ENCODE measurements at regions not wholly inside any gene's neighbourhood (a gene's known extent, or its start where the extent isn't known, plus 50 kb on each side); places are given as distances from the start of the nearest gene placed in this dataset.

DNA sequence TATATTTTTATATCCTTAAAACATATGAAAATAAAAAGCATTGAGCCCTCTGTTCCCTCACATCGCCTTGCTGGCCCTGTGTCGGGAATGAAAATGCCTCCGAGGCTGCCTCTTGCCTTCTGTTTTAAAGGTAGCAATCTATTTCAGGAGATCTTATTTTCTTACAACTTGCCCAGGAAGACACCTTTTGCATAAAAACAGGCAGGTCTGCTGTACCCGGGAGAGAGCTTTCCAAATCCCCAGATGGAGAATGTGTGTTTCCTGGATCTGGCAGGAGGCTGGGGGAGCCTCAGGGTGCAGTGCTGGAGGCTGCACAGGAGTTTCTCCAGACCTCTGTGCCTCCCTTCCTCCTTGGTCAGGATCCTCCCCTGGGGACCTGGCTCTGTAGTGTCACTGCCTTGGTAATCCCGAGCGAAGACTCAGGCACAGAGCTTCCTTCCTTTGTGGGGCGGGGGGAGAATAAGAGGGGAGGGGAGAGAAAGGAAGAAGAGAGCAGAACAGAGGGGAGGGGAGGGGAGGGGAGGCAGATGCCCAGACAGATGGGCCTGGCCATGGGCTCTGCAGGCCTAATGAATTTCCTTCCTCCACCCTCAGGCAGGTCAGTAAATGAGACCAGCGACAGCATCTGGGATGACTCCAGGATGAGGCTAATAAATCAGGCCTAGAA is 104.0 kb upstream of the BOD1 start:
- DNase-seq: no peak

DNA sequence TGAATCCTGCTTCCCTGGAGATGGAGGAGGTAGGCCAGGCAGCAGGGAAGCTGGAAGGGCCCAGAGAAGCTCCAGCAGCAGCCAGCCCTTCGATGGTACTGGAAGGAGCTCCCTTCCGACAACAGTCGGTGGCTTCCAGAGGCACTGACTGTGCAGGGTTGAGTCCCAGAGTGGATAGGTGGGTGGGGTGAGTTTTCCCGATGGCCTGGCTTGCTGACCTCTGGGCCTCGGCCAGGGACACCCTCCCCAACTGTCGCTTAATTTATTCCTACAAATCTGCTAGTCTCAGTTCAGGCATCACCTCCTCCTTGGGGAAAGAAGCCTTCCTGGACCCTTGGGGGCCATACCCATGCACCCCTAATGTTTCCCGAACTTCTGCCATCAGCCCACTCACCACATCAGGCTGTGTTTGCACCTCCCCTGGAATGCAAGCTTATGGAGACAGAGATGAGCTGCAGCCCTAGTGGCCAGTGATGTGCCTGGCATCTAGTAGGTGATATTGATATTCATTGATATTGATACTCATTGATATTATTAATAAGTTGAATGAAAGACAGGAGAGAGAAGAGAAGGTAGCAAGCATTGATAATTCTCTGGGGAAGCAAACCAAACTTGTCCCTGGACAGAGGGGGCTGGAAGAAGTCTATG is 104.6 kb upstream of the BOD1 start:
- no peak for DNase-seq

DNA sequence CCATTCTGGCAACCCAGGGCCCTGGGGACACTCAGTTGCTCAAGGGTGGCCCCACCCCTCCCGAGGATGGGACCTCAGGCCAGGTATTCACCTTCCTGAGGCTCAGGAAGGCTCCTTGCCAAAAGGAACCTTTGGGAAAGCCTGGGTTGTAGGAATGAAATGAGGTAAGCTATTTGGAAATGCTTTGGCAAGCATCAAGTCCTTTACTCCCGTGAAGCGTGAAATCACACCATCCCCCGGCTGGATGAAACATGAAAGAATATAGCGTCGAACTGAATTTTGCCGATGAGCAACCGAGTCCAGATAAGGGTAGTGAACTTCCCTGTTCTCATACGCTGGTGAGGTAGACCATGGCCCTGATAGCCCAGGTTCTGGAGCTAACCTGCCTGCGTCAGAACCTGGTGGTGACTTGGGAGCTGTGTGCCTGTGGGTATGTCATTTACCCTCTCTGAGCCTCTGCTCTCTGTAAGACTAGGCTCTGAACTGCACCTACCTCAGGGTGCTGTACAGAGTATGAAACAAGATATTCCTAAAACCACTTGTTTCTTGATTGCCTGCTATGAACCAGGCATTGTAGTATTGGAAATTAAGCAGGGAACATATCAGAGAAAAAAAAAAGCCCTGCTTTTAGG is 105.3 kb upstream of the BOD1 start:
- no peak for DNase-seq

DNA sequence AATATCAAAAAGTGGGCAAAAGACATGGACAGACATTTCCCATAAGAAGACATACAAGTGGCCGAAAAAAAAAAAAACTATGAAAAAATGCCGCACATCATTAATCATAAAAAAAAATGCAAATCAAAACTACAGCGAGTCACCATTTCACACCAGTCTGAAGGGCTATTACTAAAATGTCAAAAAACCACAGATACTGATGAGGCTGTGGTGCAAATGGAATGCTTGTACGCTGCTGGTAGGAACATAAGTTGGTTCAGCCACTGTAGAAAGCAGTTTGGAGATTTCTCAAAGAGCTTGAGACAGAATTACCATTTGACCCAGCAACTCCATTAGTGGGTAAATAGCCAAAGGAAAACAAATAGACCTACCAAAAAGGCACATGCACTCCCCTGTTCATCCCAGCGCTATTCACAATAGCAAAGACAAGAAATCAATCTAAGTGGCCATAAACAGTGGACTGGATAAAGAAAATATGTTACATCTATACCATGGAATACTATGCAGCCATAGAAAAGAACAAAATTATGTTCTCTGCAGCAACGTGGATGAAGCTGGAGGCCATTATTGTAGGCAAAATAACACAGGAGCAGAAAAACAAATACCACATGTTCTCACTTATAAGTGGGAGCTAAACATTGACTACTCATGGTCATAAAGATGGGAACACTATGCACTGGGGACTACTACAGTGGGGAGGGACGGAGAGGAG is 110.6 kb upstream of the BOD1 start:
- no peak for DNase-seq

DNA sequence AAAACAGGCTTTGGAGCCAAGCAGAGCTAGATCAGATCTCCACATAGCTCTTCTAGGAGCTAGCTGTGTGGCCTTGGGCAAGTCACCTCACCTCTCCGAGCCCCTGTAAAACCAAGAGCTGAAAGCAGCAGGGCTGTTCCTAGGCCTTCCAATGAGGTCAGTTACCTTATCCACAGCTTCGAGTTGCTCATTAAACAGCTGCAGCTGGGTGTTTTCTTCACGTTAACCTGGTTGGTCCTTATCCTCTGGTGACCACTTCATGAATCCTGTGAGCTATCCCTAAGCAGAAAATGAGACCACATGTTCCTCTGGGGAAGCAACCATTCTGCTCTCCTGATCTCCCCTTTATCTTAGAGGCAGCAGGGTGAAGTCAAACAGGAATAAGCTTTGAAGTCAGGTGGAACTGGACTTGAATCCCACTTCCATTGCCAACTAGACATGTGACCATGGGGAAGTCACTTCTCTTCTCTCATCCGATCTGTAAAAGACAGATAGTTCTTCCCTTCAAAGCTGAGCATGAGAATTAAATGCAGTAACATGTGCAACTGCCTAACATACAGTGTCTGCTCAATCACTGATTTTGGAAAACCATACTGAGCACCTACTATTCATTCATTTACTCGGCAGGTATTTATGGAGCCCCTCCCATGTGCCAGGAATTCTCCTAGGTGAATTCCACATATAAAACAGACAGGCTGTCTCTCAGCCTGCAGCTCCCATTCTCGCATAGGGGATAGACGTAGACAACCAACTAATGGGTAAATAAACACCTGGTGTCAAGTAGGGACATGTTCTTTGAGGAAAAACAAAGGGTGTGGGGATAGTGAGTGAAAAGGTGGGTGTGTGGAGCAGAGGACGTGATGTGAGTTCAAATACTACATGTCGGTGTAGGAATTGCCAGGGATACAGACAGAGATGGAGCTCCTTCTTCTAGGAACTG is 111.7 kb upstream of the BOD1 start:
- no peak for DNase-seq

DNA sequence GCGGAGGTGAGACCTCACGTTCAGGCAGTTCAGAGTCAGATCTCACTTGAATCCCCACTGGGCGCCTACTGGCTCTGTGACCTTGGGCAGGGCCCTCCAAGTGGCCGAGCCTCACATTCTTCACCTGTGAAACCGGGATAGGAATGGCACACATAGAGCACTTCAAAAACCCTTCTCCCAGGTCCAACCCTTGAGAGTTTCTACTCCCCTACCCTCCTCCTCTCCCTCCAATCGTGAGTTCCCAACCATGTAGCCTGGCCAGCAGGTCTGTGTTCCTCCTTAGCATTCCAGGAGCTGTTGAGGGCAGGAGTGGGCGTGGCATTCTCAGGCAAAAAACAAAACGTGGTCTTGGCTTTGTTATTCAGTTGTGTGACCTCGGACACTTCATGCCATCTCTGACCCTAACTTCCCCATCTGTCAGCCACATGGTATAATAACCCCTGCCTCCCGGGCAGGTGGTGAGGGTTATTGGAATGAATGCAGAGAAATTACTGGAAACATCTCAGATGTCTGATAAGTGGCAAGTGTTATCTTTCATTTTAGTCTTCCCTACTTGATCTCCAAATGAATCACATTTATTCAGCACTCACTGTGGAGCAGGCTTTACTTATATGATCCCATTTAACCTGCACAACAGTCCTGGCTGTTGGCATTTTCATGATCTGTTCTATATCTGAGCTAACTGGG is 112.8 kb upstream of the BOD1 start:
- no peak for DNase-seq

DNA sequence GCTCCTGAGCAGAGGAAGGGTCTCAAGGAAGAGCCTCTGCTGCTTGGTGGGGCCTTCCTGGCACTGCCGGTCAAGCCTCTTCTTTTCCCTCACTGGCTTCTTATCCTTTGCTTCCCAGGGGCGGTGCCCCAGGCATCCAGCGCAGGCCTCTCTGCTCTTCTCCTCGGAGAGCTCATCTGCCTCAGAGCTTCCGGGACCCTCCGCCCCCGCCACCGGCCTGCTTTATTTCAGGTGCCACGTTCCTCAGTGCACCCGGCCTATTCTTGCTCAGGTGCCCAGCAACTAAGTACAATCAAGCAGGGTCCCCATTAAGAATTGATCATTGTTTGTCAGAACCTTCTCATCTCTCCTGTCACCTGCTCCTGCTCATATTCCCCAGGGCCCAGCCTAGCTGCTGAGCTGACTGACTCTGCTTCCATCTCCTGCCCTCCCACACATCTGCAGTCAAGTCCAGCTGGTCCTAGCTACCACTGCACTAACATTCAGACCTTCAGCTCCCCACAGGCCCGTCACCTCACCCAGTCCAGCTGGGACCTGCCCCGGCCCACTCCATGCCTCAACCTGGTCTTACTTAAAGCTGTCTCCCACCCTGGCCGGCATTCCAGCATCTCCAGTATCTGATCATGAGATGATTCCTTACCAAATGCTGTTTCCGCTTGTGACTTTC is 114.3 kb upstream of the BOD1 start:
- no peak for DNase-seq

DNA sequence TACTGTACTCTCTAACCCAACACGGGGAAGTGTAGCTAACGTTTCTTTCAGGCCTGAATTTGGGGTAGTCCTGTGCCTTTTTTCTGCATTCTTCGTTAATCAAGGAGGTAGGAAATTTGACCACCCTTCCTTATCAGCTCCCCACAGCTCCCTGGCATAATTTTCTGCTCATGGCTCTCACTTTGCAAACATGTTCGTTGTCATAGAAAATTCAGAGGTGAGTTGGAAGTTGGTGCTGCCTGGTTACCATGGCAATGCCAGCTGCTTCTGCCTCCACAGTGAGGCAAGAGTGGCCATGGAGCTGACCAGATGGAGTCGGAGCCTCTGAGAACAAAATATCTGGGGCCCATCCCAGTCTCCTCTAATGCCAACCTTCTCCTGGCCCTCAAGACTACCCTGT is 116.6 kb upstream of the BOD1 start:
- no peak for DNase-seq

DNA sequence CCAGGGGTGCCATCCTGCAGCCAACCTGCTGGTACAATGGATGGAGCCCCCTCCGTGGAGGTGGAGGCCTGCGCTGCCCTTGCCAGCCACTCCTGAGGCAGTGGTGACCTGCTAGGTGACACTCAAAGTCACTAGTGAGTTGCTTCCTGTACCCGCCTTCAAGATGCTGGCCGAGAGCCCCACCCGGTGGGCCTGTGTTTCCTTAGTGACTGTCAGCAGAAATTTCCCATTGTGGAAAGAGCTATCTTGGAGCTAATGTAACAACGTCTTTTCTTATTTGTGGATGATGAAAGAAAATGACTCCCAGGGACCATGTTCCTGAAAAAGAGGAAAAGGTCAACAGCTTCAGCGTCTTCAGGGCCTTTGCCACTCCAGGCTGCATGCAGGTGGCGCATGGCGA is 117.0 kb upstream of the BOD1 start:
- no peak for DNase-seq

DNA sequence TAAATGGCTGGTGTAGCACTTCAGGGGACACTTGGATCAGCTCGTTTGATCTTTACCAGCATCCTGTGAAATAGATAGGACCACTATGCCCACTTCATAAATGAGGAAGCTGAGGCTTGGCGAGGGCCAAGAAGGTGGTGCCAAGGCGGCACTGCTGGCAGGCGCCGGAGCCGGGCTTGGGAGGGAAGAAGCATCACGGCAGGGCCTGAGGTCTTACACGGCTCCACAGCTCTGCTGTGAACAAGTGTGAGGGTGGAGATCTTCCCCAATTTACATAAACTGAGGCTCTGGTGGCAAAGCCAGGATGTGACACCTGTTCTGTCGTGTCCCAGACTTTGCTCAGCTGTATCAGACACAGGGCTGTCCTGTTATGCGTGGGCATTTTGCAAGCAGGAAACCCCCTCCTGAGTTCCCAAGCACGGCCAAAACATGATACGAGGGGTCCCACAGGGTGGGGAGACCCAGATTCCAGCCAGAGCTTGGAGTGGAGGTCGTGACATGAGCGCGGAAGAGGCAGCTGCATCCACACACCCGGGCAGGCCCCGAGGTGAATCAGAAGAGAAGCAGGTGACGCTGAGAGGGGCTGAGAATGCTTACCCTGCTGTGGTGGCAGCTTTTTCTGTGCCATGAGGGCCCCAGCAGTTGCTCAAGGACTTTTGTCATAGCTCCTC is 117.5 kb upstream of the BOD1 start:
- no peak for DNase-seq

DNA sequence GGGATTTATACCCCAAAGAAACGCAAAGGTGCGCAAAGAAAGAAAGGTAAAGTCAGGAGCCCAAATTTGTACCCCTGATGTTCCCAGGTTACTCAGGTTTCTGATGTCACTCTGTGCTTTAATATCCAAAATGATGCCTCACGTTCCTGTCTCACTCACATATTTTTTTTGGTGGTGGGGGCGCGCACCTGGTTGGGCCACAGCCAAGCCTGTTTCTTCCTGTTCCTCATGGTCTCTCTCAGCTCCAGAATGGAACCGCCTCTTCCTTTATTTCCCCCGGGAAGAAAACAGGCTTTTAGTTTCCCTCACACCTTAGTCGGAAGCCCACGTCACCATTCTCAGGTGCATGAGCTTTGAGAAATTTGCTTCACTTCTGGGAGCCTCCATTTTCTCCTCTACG is 118.3 kb upstream of the BOD1 start:
- no peak for DNase-seq

DNA sequence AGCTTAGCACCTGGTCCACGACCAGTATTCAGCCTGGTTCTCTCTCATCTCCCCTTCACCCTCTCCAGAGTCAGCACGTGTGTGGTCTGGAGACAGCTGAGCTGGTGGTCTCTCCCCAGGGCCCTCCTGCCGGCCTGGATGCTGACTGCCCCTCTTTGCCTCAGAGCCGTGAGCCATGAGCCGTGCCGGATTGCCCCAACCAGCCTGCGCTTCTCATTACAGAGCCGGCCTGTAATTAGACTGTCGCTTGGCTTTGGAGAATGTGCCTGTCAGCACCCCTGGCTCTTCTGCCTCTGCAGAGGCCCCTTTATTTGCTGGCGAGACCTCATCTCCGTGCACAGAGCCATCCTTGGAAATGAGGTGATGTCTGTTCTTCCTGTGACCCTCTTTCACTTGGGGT is 118.7 kb upstream of the BOD1 start:
- DNase-seq: no peak

DNA sequence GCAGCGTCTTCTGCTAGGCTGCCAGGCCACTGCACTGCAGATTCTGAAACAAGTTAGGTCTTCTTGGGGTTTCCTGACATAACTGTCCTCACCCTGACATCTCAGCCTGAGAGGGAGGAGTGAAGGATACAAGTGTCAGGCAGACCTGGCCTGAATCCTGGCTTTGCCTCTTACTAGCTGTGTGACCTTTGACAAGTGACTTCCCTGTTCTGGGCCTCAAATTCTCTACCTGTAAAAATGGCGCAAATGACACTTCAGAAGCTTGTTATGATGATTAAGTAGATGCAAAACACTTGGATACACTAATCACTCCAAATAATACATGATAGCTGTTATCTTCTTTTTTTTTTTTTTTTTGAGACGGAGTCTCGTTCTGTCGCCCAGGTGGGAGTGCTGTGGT is 119.2 kb upstream of the BOD1 start:
- DNase-seq: no peak

DNA sequence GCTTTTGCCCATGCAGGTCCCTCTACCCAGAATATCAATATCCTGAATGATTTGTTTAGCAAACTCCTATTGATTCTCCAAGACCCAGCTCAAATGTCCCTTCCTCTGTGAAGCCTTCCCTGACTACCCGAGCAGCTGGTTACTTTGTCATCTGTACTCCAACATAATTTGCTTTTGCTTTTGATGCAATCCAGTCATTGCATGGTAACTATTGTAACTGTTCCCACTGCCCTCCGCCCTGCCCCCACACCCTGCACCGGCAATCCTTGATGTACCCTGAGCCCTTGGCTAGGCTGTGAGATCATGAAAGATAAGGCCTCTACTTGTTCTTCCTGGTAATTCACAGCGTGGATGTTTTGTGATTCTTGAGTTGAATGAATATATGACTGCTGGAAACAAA is 119.9 kb upstream of the BOD1 start:
- no peak for DNase-seq

DNA sequence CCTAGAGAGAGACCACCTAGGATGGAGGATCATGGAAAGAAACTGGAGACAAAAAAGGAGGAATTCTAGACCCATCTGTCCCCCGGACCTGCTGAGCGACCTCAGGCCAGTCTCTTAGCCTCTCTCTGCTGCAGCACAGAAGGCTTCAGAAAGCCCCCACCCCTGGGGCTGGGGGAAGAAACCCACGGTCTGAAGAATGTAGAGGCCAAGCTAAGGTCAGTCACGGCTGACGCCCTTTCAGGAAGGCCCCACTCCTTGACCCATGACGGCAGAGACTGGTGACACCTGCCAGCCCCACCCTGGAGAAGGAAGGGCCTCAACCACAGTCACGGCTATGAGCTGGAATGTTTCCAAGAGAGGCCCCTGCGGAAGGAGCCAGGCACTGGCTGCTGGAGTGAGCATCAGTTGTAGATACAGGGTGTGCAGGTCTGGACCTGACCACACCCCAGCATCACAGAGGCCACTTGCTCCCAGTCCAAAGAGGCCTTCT is 120.5 kb upstream of the BOD1 start:
- DNase-seq: no peak

DNA sequence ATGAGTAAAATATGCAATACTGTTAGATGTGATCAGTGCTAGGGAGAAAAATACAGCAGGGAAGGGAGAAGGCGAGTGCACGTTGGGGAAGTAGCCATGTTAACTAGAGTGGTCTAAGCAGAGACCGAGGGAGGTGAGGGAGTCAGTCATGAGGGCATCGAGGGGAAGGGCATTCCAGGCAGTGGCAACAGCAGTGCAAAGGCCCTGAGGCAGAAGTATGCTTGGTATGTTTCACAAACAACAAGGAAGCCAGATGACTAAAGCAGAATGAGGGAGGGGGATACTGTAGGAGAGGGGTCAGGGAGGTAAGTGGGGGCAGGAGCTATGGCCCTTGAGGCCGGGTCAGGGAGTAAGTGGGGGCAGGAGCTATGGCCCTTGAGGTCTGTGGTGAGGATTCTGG is 123.3 kb upstream of the BOD1 start:
- no peak for DNase-seq

DNA sequence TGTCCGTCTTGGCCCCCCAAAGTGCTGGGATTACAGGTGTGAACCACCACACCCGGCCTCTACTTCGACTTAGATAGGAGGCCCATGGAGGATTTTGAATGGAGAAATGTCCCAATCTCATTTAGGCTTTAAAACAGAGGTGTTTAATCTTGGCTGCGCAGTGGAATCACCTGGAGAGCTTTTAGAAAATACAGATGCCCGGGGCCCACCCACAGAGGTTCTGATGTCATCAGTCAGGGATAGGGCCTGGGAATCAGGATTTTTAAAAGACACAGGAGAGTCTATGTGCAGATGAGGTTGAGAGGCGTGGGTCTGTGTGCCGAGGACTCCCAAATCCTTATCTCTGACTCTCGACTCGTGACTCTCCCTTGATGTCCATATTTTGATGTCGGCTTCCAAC is 124.0 kb upstream of the BOD1 start:
- DNase-seq: no peak

DNA sequence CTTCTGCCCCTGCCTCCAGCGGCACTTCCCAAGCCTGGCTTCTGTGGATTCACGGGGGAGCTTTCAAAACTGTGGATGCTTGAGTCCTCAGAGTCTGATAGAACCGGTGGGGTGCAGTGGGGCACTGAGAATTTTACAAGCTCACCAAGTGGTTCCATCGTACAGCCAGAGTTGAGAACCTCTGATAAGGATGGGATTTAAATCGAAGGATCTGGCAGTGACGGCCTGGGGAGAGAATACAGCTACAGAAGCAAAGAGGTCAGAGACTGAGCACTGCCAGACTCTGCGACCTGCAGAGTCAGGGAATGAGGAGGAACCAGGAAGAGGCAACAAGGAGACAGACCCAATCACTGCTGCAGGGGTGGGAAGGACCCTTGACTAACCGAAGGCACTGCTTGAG is 124.6 kb upstream of the BOD1 start:
- DNase-seq: no peak

DNA sequence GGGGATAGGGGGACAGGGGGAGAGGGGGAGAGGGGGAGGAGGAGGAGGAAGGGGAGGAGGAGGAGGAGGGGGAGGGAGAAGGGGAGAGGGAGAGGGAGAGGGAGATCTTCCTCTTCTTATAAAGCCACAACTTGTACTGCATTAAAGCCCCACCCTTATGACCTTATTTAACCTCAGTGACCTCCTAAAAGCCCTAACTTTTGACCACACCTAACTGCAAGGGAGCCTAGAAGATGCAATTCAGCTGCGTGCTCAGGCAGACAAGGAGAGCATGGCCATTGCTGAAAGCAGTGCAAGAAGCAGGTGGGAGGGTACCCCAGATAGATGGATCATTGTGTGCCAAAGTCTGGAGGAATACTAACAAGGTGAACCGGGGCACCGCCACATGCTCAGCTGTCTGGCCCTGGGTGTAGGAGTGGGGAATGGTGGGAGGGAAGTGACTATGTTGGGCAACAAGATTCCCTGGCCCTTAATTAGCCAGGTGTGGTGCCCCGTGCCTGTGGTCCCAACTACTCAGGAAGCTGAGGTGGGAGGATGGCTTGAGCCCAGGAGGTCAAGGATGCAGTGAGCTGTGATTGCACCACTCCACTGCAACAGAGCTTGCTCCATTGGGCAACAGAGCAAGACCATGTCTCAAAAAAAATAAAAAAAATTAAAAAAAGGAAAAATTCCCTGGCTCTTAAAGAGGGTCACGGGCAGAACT is 125.4 kb upstream of the BOD1 start:
- no peak for DNase-seq

DNA sequence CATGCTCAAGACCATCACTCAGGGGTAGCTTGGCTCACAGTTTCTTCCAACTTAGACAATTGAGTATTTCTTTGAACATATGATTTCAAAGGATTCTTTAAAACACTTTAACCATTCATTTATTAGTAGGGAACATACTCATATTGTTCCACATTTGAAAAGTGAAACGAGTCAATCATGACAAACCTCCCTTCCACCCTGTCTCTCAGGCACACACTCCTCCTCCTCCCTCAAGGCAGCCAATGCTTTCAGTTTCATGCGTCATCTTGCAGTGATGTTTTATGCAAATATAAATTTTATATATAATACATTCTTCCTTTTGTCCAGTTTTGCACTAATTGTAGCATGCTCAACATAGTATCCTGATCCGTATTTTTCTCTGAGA is 126.0 kb upstream of the BOD1 start:
- DNase-seq: no peak
